ENCODE measurements at regions not wholly inside any gene's neighbourhood (a gene's known extent, or its start where the extent isn't known, plus 50 kb on each side); places are given as distances from the start of the nearest gene placed in this dataset.
A peak's percentile ranks its signal among the peaks of the same experiment; 100 is the strongest.

DNA sequence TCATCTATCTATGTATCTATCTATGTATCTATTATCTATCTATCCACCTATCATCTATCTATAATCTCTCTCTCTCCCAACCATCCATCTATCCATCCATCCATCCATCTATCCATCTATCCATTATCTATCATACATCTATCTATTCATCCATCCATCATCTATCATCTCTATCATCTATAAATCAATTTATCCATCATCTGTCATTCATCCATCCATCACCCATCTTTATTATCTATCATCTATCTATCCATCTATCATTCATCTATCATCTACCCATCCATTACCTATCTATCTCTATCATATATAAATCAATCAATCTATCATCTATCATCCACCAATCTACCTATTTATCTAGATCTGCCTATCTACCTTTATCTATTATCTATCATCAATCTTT is 69.4 kb upstream of the PPP2R3B start:
- ATAC-seq (ENCODE audit: insufficient read depth, low FRiP score) (no peak), DNase-seq (no peak)
- peaks cover 0 to 9% (median 4%) of the 10 kb centered on the region in 4 donors for H3K9me3 ChIP-seq (ENCODE audit: control insufficient read depth in 4 of 4, insufficient read depth in 3 of 4, low read length in 3 of 4)
- TF ChIP-seq, protein P1, sequence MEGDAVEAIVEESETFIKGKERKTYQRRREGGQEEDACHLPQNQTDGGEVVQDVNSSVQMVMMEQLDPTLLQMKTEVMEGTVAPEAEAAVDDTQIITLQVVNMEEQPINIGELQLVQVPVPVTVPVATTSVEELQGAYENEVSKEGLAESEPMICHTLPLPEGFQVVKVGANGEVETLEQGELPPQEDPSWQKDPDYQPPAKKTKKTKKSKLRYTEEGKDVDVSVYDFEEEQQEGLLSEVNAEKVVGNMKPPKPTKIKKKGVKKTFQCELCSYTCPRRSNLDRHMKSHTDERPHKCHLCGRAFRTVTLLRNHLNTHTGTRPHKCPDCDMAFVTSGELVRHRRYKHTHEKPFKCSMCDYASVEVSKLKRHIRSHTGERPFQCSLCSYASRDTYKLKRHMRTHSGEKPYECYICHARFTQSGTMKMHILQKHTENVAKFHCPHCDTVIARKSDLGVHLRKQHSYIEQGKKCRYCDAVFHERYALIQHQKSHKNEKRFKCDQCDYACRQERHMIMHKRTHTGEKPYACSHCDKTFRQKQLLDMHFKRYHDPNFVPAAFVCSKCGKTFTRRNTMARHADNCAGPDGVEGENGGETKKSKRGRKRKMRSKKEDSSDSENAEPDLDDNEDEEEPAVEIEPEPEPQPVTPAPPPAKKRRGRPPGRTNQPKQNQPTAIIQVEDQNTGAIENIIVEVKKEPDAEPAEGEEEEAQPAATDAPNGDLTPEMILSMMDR (IDR thresholded peaks at IDR 0.05; ENCODE audit: control extremely low read depth, extremely low read depth), result no peak
- no peaks in the 10 kb centered on the region for H3K27me3 ChIP-seq (ENCODE audit: control insufficient read depth in 3 of 3, insufficient read depth in 3 of 3, low read length in 2 of 3)
- H3K27ac ChIP-seq (ENCODE audit: low read depth in 1 of 2, low read length in 1 of 2), result no peak overlapping the region
- no peaks in the 10 kb centered on the region for H3K4me1 ChIP-seq (ENCODE audit: control insufficient read depth in 5 of 5, insufficient read depth in 5 of 5, low read length in 5 of 5)
- H3K9ac ChIP-seq (ENCODE audit: insufficient read depth in 1 of 2, low read length in 2 of 2), result no peak overlapping the region
- H3K4me3 ChIP-seq, result no peak overlapping the region
- no peaks in the 10 kb centered on the region for H3K36me3 ChIP-seq (ENCODE audit: control insufficient read depth in 4 of 4, insufficient read depth in 4 of 4, low read length in 4 of 4)

DNA sequence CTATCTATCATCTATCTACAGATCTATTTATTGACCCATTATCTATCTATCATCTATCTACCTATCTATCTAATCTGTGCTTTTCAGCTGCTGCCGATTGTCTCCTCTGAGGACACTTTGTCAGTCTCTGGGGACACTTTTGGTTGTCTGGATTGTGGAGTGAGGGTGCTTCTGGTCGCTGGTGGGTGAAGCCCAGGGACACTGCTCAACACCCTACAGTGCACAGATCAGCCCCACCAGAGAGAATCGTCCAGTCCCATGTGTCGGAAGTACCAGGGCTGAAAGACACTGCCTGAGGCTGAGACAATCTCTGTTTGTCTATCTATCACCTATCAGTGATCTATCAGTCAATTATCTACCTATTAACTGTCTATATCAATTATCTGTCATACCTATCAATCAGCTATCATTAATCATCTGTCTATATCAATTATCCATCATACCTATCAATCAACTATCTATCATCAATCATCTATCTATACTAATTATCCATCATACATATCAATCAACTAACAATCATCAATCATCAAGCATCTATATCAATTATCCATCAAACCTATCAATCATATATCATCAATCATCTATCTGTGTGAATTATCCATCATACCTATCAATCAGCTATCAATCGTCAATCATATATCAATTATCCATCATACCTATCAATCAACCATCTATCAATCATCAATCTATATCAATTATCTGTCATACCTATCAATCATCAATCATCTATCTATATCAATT is 70.0 kb upstream of the PPP2R3B start:
- Histone ChIP-seq H3K4me3 (no peak overlapping the region), H3K4me1 (ENCODE audit: control insufficient read depth in 5 of 5, insufficient read depth in 5 of 5, low read length in 5 of 5) (no peaks in the 10 kb centered on the region), H3K9ac (ENCODE audit: insufficient read depth in 1 of 2, low read length in 2 of 2) (no peak overlapping the region), H3K9me3 (ENCODE audit: control insufficient read depth in 4 of 4, insufficient read depth in 3 of 4, low read length in 3 of 4) (peaks cover 0 to 9% (median 5%) of the 10 kb centered on the region in 4 donors), H3K36me3 (ENCODE audit: control insufficient read depth in 4 of 4, insufficient read depth in 4 of 4, low read length in 4 of 4) (no peaks in the 10 kb centered on the region), H3K27me3 (ENCODE audit: control insufficient read depth in 3 of 3, insufficient read depth in 3 of 3, low read length in 2 of 3) (no peaks in the 10 kb centered on the region), H3K27ac (ENCODE audit: low read depth in 1 of 2, low read length in 1 of 2) (no peak overlapping the region)
- TF ChIP-seq, protein P1 (IDR thresholded peaks at IDR 0.05; ENCODE audit: control extremely low read depth, extremely low read depth), result no peak
- DNase-seq (peak; percentile 50 to 71 (median 61)), ATAC-seq (ENCODE audit: insufficient read depth, low FRiP score) (no peak)
- WGBS, 2 donors, result 80 to 85% methylated on average over 5 of the region's 5 CpGs

DNA sequence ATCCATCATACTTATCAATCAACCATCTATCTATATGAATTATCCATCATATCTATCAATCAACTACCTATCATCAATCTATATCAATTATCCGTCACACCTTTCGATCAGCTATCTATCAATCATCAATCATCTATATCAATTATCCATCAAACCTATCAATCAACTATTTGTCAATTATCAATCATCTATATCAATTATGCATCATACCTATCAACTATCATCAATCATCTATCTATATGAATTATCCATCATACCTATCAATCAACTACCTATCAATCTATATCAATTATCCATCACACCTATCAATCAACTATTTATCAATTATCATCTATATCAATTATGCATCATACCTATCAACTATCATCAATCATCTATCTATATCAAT is 70.6 kb upstream of the PPP2R3B start:
- Histone ChIP-seq H3K4me1 (ENCODE audit: control insufficient read depth in 5 of 5, insufficient read depth in 5 of 5, low read length in 5 of 5) (no peaks in the 10 kb centered on the region), H3K36me3 (ENCODE audit: control insufficient read depth in 4 of 4, insufficient read depth in 4 of 4, low read length in 4 of 4) (no peaks in the 10 kb centered on the region), H3K27ac (ENCODE audit: low read depth in 1 of 2, low read length in 1 of 2) (no peak overlapping the region), H3K9me3 (ENCODE audit: control insufficient read depth in 4 of 4, insufficient read depth in 3 of 4, low read length in 3 of 4) (peaks cover 0 to 10% (median 6%) of the 10 kb centered on the region in 4 donors), H3K27me3 (ENCODE audit: control insufficient read depth in 3 of 3, insufficient read depth in 3 of 3, low read length in 2 of 3) (no peaks in the 10 kb centered on the region), H3K4me3 (no peak overlapping the region), H3K9ac (ENCODE audit: insufficient read depth in 1 of 2, low read length in 2 of 2) (no peak overlapping the region)
- no peak for ATAC-seq (ENCODE audit: insufficient read depth, low FRiP score)
- peak in 2 of 3 donors; percentile 56 to 58 for DNase-seq
- TF ChIP-seq, protein P1 (IDR thresholded peaks at IDR 0.05; ENCODE audit: control extremely low read depth, extremely low read depth), result no peak
- WGBS, 2 donors, result 79 to 97% methylated on average over 2 of the region's 2 CpGs

DNA sequence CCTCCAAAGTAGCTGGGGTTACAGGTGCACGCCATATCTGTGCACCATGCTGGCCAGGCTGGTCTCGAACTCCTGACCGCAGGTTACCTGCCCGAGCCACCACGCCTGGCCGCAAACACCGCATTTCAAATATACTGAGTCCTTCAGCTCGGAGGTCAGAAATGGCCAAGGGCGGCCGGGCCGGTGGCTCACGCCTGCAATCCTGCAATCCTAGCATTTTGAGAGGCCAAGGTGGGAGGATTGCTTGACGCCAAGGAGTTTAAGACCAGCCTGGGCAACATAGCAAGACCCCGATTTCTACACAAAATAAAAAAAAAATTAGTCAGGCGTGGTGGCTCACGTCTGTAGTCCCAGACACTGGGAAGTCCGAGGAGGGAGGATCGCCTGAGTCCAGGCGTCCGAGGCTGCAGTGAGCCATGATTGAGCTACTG is 71.9 kb upstream of the PPP2R3B start:
- Histone ChIP-seq H3K27me3 (ENCODE audit: control insufficient read depth in 3 of 3, insufficient read depth in 3 of 3, low read length in 2 of 3) (no peaks in the 10 kb centered on the region), H3K9me3 (ENCODE audit: control insufficient read depth in 4 of 4, insufficient read depth in 3 of 4, low read length in 3 of 4) (peaks cover 0 to 10% (median 6%) of the 10 kb centered on the region in 4 donors), H3K27ac (ENCODE audit: low read depth in 1 of 2, low read length in 1 of 2) (no peak overlapping the region), H3K4me1 (ENCODE audit: control insufficient read depth in 5 of 5, insufficient read depth in 5 of 5, low read length in 5 of 5) (no peaks in the 10 kb centered on the region), H3K9ac (ENCODE audit: insufficient read depth in 1 of 2, low read length in 2 of 2) (no peak overlapping the region), H3K36me3 (ENCODE audit: control insufficient read depth in 4 of 4, insufficient read depth in 4 of 4, low read length in 4 of 4) (no peaks in the 10 kb centered on the region), H3K4me3 (no peak overlapping the region)
- DNase-seq (no peak), ATAC-seq (ENCODE audit: insufficient read depth, low FRiP score) (no peak)
- WGBS, 2 donors, result 89 to 94% methylated on average over 20 of the region's 20 CpGs
- TF ChIP-seq, protein P1 (IDR thresholded peaks at IDR 0.05; ENCODE audit: control extremely low read depth, extremely low read depth), result no peak

All from lung (tissue), 11 donors.